AG10803 (cell line): ENCODE measurements at regions not wholly inside any gene's neighbourhood (a gene's known extent, or its start where the extent isn't known, plus 50 kb on each side); places are given as distances from the start of the nearest gene placed in this dataset.

Experiments used
- DNase-seq: peaks from one replicate; pipeline ENCODE4 v3.0.0; 2010; ENCODE audit warnings: low read depth
- H3K4me3 ChIP-seq: 2 replicates; pipeline ENCODE4 v1.5.1; 2011; ENCODE audit warnings: mild to moderate bottlenecking, low read length, control low read depth
- CTCF ChIP-seq: conservative IDR thresholded peaks from 2 replicates; pipeline ENCODE4 v1.5.1; 2011; ENCODE audit warnings: mild to moderate bottlenecking, low read length, control low read depth, inconsistent platforms

GRCh38 chr10:46227936-46228562 lies 58.7 kb upstream of the ANTXRL start:
- no peak for TF ChIP-seq CTCF
- H3K4me3 ChIP-seq: no peak overlapping the region
- DNase-seq: no peak

GRCh38 chr10:46228563-46229071 lies 58.2 kb upstream of the ANTXRL start:
- peak; percentile 97 for TF ChIP-seq CTCF
- DNase-seq: peak; percentile 66
- H3K4me3 ChIP-seq: no peak overlapping the region

- DNase-seq: no peak
- H3K4me3 ChIP-seq: no peak overlapping the region
- TF ChIP-seq CTCF: peak; percentile 63
Observed at GRCh38 chr10:46229144-46229563, 57.6 kb upstream of the ANTXRL start.

GRCh38 chr10:46230615-46231014 lies 56.2 kb upstream of the ANTXRL start:
- H3K4me3 ChIP-seq: no peak overlapping the region
- DNase-seq: no peak
- TF ChIP-seq CTCF: no peak

GRCh38 chr10:46231087-46231486 lies 55.7 kb upstream of the ANTXRL start:
- no peak for TF ChIP-seq CTCF
- no peak for DNase-seq

GRCh38 chr10:46232084-46232483 lies 54.7 kb upstream of the ANTXRL start:
- DNase-seq: no peak
- H3K4me3 ChIP-seq: no peak overlapping the region
- TF ChIP-seq CTCF: no peak

More at GRCh38 chr10:46231087-46231486, 55.7 kb upstream of the ANTXRL start:
- H3K4me3 ChIP-seq: no peak overlapping the region

- no peak for DNase-seq
- TF ChIP-seq CTCF: no peak
- no peak overlapping the region for H3K4me3 ChIP-seq
Observed at GRCh38 chr10:46232666-46233065, 54.1 kb upstream of the ANTXRL start.
